Body of pancreas (tissue), 4 donors: ENCODE measurements at regions not wholly inside any gene's neighbourhood (a gene's known extent, or its start where the extent isn't known, plus 50 kb on each side); places are given as distances from the start of the nearest gene placed in this dataset.
"Not testable (repeated sequence)": the region's sequence is repeated elsewhere in the genome, so short reads cannot be mapped to it uniquely, and the experiment has no call there.

Experiments used
- ATAC-seq: fragments of 150-250 bp; one replicate; pipeline ENCODE4 v1.9.1; 2016
- DNase-seq, 4 donors: peaks; one replicate each; pipeline ENCODE4 v3.0.0-alpha.2; 2019
- H3K27ac ChIP-seq, 4 donors: fragments of 200-600 bp; sonication (generic); 1 replicate in 3 of 4; 2 replicates in 1 of 4; pipeline versions ENCODE4 v1.5.1 to v1.6.1; 2016 to 2019; ENCODE audit warnings: mild to moderate bottlenecking in 1 of 4, mixed read lengths in 1 of 4, moderate library complexity in 1 of 4
- H3K27me3 ChIP-seq, 2 donors: fragments of 200-600 bp; sonication (generic); one replicate each; pipeline ENCODE4 v1.6.0; 2016; ENCODE audit warnings: mild to moderate bottlenecking in 1 of 2
- H3K36me3 ChIP-seq, 2 donors: fragments of 200-600 bp; sonication (generic); replicated peaks in 1 of 2; 2 replicates each; pipeline ENCODE4 v1.5.1; 2016; ENCODE audit warnings: low read depth in 2 of 2; ENCODE audit not compliant: insufficient read depth in 1 of 2
- H3K4me1 ChIP-seq: fragments of 200-600 bp; sonication (generic); one replicate; pipeline ENCODE4 v1.6.0; 2016
- H3K4me3 ChIP-seq, 2 donors: fragments of 200-600 bp; sonication (generic); 1 replicate in 1 of 2; 2 replicates in 1 of 2; pipeline ENCODE4 v1.5.1; 2016 to 2019
- H3K9me3 ChIP-seq, 3 donors: fragments of 200-600 bp; sonication (generic); 1 replicate in 2 of 3; 2 replicates in 1 of 3; pipeline ENCODE4 v1.5.1; 2016
- CTCF ChIP-seq, 7 experiments: fragments of 450-650 bp in 4 of 7; fragments of 200-600 bp in 3 of 7; sonication (generic) in 3 of 7; IDR thresholded peaks; one replicate each; pipeline ENCODE4 v1.5.1; 2016 to 2019; ENCODE audit warnings: antibody characterized with exemption in 7 of 7
- POLR2A ChIP-seq, 3 donors: fragments of 450-650 bp; IDR thresholded peaks; one replicate each; pipeline ENCODE4 v1.6.1; 2016; ENCODE audit warnings: antibody characterized with exemption in 3 of 3, mild to moderate bottlenecking in 2 of 3
- WGBS, 2 donors: methylation state at CpG; one replicate each; pipeline ENCODE4 v1.1.5; 2017; 5-methylcytosine and 5-hydroxymethylcytosine counted together
- intact Hi-C: fragments of 100-400 bp; cut with DNase I; formaldehyde crosslinking; loops from one replicate; pipeline ENCODE4 v1.15.1; 2023

DNA sequence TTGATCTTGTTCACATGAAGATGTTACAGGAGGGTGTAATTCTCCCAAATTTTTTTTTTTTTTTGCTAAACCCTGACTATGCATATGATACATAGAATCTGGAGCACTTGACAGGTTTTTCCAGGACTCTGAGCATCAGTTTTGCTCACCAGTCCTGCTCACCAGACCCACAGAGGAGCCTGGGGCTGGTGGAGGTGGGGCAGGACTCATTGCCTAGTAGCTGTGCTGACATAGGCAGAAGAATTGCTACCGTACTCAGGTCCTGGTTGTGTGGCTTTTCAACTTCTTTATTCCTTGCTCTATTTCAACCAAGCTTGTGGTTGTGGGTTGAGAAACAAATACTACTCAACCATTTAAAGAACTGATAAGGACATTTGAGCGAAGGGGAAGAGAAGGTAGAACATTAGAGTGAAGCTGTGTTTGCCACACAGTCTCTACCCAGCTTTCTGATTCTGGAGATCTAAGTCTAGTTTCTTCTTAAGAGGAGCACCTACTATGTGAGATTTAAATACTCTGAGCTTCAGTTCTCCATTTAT is 212.4 kb downstream of the UTP18 start:
- intact Hi-C loops, result no loop called here
- Histone ChIP-seq H3K36me3 (no peaks in the 10 kb centered on the region), H3K27me3 (no peaks in the 10 kb centered on the region), H3K9me3 (no peaks in the 10 kb centered on the region), H3K4me1 (no peaks in the 10 kb centered on the region), H3K4me3 (no peak overlapping the region), H3K27ac (no peak overlapping the region)
- 66 to 67% methylated on average over 2 of the region's 2 CpGs for WGBS, 2 donors
- DNase-seq (no peak), ATAC-seq (no peak)
- TF ChIP-seq CTCF (IDR thresholded peaks at IDR 0.05) (no peak), POLR2A (IDR thresholded peaks at IDR 0.05) (no peak)

DNA sequence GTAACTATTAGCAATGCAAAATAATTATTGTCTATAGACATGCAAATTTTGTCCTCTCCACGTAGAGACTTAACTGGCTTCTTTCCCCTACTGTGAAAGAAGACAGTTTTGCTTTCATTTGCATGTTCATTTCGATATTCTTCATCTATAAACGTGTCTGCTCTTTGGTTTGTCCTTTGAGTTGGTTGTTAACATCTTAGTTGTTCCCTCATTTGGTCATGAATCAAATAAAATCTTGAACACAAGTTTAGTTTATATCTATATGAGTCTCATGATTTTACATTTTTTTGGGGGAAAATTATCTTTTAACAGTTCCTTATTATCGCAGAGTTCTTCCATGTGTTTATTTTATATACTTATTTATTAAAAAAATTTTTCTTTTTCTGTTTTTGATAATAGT is 214.4 kb downstream of the UTP18 start:
- intact Hi-C loops, result no loop called here

DNA sequence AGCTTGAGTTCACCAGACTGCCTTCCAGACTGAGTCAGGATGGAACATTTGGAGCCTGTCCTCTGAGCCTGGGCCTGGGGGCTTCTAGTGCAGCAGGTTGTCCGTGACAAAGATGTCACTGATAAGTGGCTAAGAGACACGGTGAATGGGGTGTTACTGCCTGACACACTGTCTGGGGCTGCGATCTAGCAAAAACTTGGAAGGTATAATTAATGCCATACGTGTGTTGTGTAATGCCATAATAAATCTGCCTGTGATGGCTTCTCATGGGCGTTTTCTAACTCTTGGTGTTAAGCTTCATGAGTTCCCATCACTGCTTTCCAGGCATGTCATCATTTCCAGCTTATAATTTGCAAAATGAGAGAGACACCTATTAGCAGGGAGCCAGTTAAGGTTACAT is 215.4 kb downstream of the UTP18 start:
- intact Hi-C loops, result no loop called here
- H3K27me3 ChIP-seq, result no peaks in the 10 kb centered on the region
- DNase-seq (no peak), ATAC-seq (no peak)
- no peak overlapping the region for H3K27ac ChIP-seq
- WGBS, 2 donors, result 38 to 51% methylated on average over 5 of the region's 5 CpGs
- TF ChIP-seq POLR2A (IDR thresholded peaks at IDR 0.05), result no peak
- TF ChIP-seq CTCF (IDR thresholded peaks at IDR 0.05), result no peak
- H3K4me3 ChIP-seq, result no peak overlapping the region
- no peaks in the 10 kb centered on the region for H3K9me3 ChIP-seq
- no peaks in the 10 kb centered on the region for H3K4me1 ChIP-seq
- H3K36me3 ChIP-seq, result no peaks in the 10 kb centered on the region

More for the DNA sequence above, 214.4 kb downstream of the UTP18 start:
- H3K4me3 ChIP-seq, result no peak overlapping the region
- no peaks in the 10 kb centered on the region for H3K27me3 ChIP-seq
- no peaks in the 10 kb centered on the region for H3K4me1 ChIP-seq
- H3K27ac ChIP-seq, result no peak overlapping the region
- TF ChIP-seq CTCF (IDR thresholded peaks at IDR 0.05) (no peak), POLR2A (IDR thresholded peaks at IDR 0.05) (no peak)
- ATAC-seq (no peak), DNase-seq (no peak)
- no peaks in the 10 kb centered on the region for H3K9me3 ChIP-seq
- WGBS, 2 donors, result 47 to 52% methylated on average over 4 of the region's 4 CpGs
- no peaks in the 10 kb centered on the region for H3K36me3 ChIP-seq

GRCh38 chr17:51479303-51479702 is 219.0 kb downstream of the UTP18 start:
- H3K27ac ChIP-seq, result no peak overlapping the region
- H3K27me3 ChIP-seq, result no peaks in the 10 kb centered on the region
- TF ChIP-seq POLR2A (IDR thresholded peaks at IDR 0.05), result no peak
- no peak for TF ChIP-seq CTCF (IDR thresholded peaks at IDR 0.05)
- intact Hi-C loops, result no loop called here
- no peak overlapping the region for H3K4me3 ChIP-seq
- no peaks in the 10 kb centered on the region for H3K4me1 ChIP-seq
- DNase-seq, result no peak
- ATAC-seq, result no peak
- 76 to 79% methylated on average over 4 of the region's 4 CpGs for WGBS, 2 donors
- H3K9me3 ChIP-seq, result no peaks in the 10 kb centered on the region
- no peaks in the 10 kb centered on the region for H3K36me3 ChIP-seq

GRCh38 chr17:51481370-51481769 is 221.0 kb downstream of the UTP18 start:
- no peaks in the 10 kb centered on the region for H3K27me3 ChIP-seq
- 82 to 95% methylated on average over 2 of the region's 2 CpGs for WGBS, 2 donors
- no peak for TF ChIP-seq POLR2A (IDR thresholded peaks at IDR 0.05)
- no peak for TF ChIP-seq CTCF (IDR thresholded peaks at IDR 0.05)
- H3K9me3 ChIP-seq, result no peaks in the 10 kb centered on the region
- H3K4me3 ChIP-seq, result no peak overlapping the region
- no peaks in the 10 kb centered on the region for H3K36me3 ChIP-seq
- DNase-seq (no peak), ATAC-seq (no peak)
- intact Hi-C loops, result no loop called here
- no peak overlapping the region for H3K27ac ChIP-seq
- H3K4me1 ChIP-seq, result no peaks in the 10 kb centered on the region

DNA sequence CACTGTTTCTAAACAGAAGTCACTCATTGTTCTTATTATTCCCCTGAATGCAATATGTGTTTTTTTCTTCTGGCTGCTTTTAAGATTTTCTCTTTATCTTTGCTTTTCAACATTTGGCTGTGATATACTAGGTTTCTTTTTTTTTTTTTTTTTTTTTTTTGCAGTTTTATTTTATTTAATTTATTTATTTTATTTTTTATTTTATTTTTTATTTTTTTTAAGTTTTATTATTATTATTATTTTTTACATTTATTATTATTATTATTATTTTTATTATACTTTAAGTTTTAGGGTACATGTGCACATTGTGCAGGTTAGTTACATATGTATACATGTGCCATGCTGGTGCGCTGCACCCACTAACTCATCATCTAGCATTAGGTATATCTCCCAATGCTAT is 221.9 kb downstream of the UTP18 start:
- ATAC-seq, H3K4me3 ChIP-seq, H3K27me3 ChIP-seq, H3K36me3 ChIP-seq, intact Hi-C loops, H3K9me3 ChIP-seq, DNase-seq, H3K27ac ChIP-seq, H3K4me1 ChIP-seq: not testable (repeated sequence)
- 100% methylated on average over 1 of the region's 1 CpG for WGBS, 2 donors
